ENCODE measurements at regions not wholly inside any gene's neighbourhood (a gene's known extent, or its start where the extent isn't known, plus 50 kb on each side); places are given as distances from the start of the nearest gene placed in this dataset.
"Not testable (repeated sequence)": the region's sequence is repeated elsewhere in the genome, so short reads cannot be mapped to it uniquely, and the experiment has no call there.

DNA sequence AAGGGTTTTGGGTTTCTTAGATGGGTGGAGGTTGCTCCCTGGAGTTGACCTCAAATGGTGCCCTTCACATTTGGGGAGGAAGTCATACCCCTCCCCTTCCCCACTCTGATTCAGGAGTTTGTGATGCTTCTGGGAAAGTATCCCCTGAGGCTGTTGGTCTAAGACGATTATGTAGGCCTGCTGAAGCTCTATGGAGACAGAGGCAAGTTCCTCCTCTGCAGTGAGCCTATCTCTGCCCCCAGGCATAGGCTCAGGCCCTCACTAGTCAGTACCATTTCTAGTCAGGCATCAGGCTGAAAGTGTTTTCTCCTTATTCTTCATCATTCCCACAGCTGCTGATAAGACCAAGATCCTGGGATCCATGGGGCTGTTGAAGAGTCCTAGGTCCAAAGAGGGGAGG is 271.6 kb upstream of the NUDT12 start:
- no peak for DNase-seq

- no peak for DNase-seq
Observed at GRCh38 chr5:103829585-103829984, 267.0 kb upstream of the NUDT12 start.

GRCh38 chr5:103827976-103828375 is 265.4 kb upstream of the NUDT12 start:
- DNase-seq = no peak

- no peak for DNase-seq
Observed at GRCh38 chr5:103821361-103821760, 258.8 kb upstream of the NUDT12 start.

DNA sequence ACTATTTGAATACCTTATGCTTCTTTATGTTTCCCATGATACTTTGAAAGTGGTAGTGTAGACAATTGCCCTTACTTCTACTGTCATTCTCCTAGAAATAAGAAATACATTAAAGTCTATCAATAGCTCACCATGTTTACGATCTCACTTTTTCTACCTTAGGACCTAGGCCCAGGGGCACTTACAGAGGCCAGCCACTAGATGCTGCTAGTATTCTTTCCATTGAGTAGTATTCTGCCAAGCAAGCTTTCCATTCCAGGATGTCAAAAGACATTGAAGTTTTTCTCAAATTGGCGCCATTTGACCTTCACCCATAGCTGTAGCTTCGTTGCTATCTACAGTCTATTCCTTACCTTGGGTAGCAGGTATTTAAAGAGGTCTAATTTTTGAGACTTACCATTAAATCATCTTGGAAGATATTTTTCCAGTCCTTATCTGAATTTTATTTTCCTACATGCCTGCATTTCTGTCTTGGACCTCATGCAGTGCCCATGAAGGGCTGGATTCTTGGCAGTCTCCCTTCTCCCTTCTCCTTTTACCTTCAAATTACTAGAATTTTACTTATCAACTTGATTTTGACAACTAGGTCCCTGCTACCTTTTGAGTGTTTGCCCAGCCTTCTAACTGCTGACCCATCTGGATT is 246.0 kb upstream of the NUDT12 start:
- DNase-seq = peak; percentile 58

GRCh38 chr5:103804711-103805110 is 242.1 kb upstream of the NUDT12 start:
- no peak for DNase-seq

DNA sequence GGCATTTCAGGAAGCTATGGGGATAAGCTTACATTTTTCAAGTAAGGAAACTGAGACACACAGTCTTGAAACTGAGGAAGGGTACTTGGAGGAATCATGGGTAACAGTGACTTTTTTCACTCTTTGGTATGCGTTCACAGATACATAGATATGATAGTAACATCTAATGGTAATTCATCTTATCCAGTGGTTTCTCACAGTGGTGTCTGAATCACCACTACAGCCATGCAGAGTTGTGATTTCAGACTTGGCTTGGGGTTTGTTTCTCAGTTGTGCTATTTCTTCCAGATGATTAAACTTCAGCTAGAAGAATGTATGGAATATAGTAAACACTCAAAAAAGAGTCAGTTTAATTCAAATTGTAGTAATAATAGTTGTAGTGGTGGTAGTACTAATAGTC is 239.1 kb upstream of the NUDT12 start:
- no peak for DNase-seq

GRCh38 chr5:103800741-103801495 is 238.3 kb upstream of the NUDT12 start:
- DNase-seq = no peak

- no peak for DNase-seq
Observed at GRCh38 chr5:103793595-103794182, 231.1 kb upstream of the NUDT12 start.

GRCh38 chr5:103785569-103785968 is 223.0 kb upstream of the NUDT12 start:
- DNase-seq = no peak

DNA sequence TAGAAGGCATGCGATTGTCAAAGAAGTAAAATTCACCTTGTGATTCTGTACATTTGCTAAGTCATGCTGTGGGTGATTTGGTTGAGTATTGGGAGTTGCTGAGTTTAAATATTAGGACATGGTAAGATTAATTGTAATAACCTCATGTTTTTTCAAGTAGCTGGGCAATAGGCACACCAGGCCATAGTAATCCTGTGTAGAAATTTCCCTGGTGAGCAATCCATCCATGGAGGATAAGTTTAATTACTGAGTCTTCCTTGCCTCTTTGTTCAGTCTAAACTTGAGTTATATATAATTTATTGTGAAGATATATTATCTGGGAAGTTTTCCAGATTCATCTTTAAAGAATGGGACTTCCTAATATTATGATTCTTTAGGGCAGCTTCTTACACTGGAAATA is 221.1 kb upstream of the NUDT12 start:
- DNase-seq = no peak

DNA sequence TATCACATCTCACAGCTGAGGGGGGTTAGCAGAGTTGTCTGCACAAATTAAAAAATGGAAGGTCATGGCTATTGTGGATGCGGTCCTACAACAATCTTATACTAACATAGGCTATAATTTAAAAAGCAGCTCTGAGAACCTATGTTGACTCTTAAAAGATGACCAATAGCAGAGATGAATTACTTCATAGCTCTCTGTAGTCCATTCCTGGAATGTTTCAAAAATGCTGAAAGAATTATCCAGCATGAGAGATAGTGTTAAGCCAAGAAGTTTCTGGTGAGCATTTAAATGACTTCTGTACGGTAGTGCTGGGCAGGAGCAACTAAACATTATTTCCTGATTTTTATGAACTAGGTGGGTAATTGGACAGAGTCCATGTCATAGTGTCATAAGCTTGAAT is 218.2 kb upstream of the NUDT12 start:
- no peak for DNase-seq

GRCh38 chr5:103774721-103775120 is 212.1 kb upstream of the NUDT12 start:
- no peak for DNase-seq

GRCh38 chr5:103772248-103772647 is 209.7 kb upstream of the NUDT12 start:
- DNase-seq = no peak

- no peak for DNase-seq
Observed at GRCh38 chr5:103764403-103764802, 201.8 kb upstream of the NUDT12 start.

DNA sequence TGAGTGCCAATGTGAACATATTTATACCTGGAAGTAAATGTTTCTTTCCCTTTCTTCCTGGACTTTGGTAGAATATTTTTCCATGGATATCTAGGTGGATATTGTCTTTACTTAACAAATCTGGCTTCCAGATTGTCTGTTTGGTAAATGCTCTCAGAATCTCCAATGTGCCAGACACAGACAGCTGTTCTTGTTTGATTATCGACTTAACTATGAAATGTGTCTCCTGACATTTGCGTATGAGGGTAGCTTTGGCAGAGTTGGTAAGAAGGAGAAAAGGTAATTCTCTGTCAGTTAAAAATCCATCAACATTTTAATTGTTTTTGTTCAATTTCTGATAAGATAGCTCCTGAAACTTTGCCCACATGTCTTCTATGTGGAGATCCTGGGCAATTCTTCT is 196.4 kb upstream of the NUDT12 start:
- DNase-seq = no peak

- no peak for DNase-seq
Observed at GRCh38 chr5:103755974-103756373, 193.4 kb upstream of the NUDT12 start.

DNA sequence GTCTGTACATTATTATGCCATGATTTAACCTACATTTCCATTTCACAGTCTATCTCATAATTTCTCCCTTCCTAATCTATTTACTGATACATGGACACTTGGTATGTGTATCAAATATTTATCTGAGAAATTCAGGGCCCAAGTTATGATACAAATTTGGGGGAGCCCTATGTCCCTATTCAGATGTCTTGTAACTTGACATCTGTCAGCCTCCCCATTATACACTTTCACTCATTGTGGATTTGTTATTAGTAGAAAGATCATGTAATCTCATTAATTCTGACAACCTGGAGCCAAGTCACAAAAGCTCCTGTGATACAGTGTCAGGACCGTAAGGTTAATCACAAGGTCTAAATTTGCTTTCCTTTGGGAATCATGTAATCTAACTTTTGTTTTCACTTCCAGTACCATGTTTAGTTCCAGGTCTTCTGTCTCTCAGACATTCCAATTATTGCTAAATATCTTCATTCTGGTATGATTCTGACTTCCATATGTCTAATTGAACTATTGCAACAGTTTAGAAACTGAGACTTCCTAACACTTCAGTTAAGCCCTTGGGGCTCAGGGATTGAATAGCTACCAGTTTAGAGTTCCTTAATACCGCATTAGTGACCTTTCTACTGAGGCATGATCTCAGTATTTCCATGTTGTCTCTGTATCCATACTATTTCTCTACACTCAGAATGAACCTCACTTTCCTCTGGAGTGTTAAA is 182.9 kb upstream of the NUDT12 start:
- no peak for DNase-seq

DNA sequence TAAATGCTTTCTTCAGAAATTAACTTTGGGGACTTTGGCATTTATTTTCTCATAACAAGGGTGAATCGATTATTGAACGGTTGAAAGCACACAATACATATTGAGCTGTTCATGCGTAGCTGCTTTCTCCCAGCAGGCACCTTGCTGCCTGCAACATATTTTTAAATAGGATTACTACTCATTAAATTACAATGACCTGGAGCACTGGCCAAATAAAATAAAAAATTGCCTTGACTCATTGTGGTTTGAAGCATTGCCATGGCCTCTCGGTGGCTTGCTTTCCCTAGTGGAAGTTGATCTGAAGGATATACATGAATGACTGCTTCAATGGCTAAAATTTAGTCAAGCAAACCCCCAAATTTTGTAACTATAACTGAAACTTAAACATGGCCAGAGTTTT is 181.6 kb upstream of the NUDT12 start:
- no peak for DNase-seq

DNA sequence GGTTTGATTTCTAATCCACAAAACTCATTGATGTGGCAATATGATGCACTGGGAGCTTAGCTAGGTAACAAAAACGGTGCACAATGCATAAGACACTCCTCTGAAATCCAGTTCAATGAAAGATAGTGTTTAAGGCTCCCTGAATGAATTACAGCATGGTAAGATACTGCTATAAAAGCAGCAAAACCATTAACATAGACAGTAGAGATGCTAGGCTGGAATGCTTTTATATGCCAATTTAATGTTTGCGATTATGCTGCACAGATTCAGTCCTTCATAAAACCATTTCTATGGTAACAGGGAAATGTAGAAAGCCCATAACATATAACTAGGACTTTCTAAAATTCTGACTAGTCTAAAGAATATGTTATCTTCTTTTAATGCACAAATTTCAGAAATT is 180.8 kb upstream of the NUDT12 start:
- no peak for DNase-seq

DNA sequence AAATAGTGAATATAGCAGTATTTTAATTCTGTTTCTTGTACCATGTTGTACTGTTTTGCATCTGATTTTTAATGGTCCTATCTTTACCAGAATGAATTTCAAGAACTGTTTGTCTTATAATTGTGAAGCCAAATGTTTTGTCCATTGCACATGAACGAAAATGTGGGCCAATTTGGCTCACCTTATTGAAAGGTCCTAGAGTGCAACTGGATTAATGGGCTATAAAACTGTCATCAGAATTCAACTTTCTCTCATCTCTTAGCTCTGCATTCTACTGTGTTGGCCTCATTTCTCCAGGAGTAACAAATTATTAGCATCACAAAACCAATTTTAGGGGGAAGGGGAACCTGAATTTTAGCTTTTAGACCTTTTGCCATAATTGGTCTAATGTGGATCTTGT is 179.4 kb upstream of the NUDT12 start:
- DNase-seq = no peak

- DNase-seq = not testable (repeated sequence)
Observed at GRCh38 chr5:103736343-103736742, 173.8 kb upstream of the NUDT12 start.

DNA sequence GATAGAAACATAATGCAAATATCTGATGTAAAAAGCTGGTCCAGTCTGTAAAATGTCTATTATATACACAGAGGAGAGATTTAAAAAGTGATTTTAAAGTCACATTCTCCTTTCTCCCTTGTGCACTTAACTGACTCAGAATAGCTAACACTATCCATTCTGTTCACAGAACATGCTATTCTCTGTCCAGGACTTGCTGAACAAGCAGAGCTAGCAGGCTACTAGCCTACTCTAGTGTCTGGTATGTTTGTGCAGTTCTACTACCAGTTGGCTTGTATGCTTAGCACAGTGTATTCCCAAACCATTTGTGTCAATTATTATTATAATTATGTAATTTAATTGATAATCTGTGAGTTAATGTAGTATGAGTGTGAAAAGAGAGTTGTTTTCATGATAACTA is 161.7 kb upstream of the NUDT12 start:
- DNase-seq = no peak

DNA sequence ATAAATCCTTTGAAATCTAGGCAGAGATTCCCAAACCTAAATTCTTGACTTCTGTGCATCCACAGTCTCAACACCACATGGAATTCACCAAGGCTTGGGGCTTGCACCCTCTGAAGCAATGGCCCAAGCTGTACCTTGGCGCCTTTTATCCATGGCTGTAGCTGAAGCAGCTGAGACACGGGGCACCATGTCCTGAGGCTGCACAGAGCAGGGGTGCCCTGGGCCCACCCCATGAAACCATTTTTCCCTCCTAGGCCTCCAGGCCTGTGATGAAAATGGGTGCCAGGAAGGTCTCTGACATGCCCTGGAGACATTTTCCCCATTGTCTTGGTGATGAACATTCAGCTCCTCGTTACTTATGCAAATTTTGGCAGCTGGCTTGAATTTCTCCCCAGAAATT is 158.6 kb upstream of the NUDT12 start:
- DNase-seq = no peak
